Caco-2 (cell line): ENCODE measurements at regions not wholly inside any gene's neighbourhood (a gene's known extent, or its start where the extent isn't known, plus 50 kb on each side); places are given as distances from the start of the nearest gene placed in this dataset.

Source experiments
- BruUV-seq: library from RNA; stranded (reverse); fragments of 400-500 nt; replicated peaks from 2 replicates; lab custom pipeline; 2021; lab: Mats Ljungman, UMichigan
- CTCF ChIA-PET: fragments of 300-600 bp; sonication (Branson Sonifier 250); formaldehyde crosslinking; loops from one replicate; lab custom pipeline; 2022; ENCODE audit warnings: antibody characterized with exemption; lab: Charles Lee
- POLR2A ChIA-PET: fragments of 300-600 bp; sonication (Branson Sonifier 250); formaldehyde crosslinking; loops from one replicate; lab custom pipeline; 2022; ENCODE audit warnings: antibody characterized with exemption; lab: Charles Lee
- DNase-seq, 2 experiments: peaks; one replicate each; pipeline versions ENCODE4 v3.0.0 to v3.0.0-alpha.2; 2020 to 2022
- H3K27me3 ChIP-seq: replicated peaks from 2 replicates; pipeline ENCODE4 v1.6.0; 2011; ENCODE audit warnings: low read length; ENCODE audit not compliant: control insufficient read depth, insufficient read depth
- H3K36me3 ChIP-seq: 2 replicates; pipeline ENCODE4 v1.5.1; 2011; ENCODE audit warnings: low read length; ENCODE audit not compliant: control insufficient read depth, insufficient read depth
- H3K4me1 ChIP-seq: fragments of 250-450 bp; sonication (Bioruptor Pico); 2 replicates; pipeline ENCODE4 v1.5.1; 2020; ENCODE audit warnings: mild to moderate bottlenecking
- H3K4me3 ChIP-seq: 2 replicates; pipeline ENCODE4 v1.5.1; 2011; ENCODE audit warnings: low read depth, mild to moderate bottlenecking, control low read depth, low read length
- H3K9me3 ChIP-seq: fragments of 250-450 bp; sonication (Bioruptor Pico); 2 replicates; pipeline ENCODE4 v1.5.1; 2020; ENCODE audit warnings: mild to moderate bottlenecking, moderate library complexity
- H3K27ac Mint-ChIP-seq: one replicate; pipeline ENCODE4 v1.8.0; 2022; ENCODE audit warnings: mixed read lengths; ENCODE audit not compliant: unreplicated experiment
- H3K27me3 Mint-ChIP-seq: one replicate; pipeline ENCODE4 v1.8.0; 2022; ENCODE audit warnings: mixed read lengths; ENCODE audit not compliant: insufficient read depth, unreplicated experiment
- H3K36me3 Mint-ChIP-seq: one replicate; pipeline ENCODE4 v1.8.0; 2022; ENCODE audit warnings: mild to moderate bottlenecking, mixed read lengths; ENCODE audit not compliant: insufficient read depth, unreplicated experiment
- H3K4me1 Mint-ChIP-seq: one replicate; pipeline ENCODE4 v1.8.0; 2022; ENCODE audit warnings: low read depth, mixed read lengths; ENCODE audit not compliant: unreplicated experiment
- H3K4me3 Mint-ChIP-seq: one replicate; pipeline ENCODE4 v1.8.0; 2022; ENCODE audit warnings: mild to moderate bottlenecking, moderate library complexity, mixed read lengths; ENCODE audit not compliant: unreplicated experiment
- H3K9me3 Mint-ChIP-seq: one replicate; pipeline ENCODE4 v1.8.0; 2022; ENCODE audit warnings: mixed read lengths; ENCODE audit not compliant: unreplicated experiment
- CTCF ChIP-seq, 2 experiments: fragments of 200-600 bp in 1 of 2; IDR thresholded peaks; 1 replicate in 1 of 2; 2 replicates in 1 of 2; pipeline versions ENCODE4 v1.5.1 to v1.8.0; 2011 to 2022; ENCODE audit warnings: antibody characterized with exemption in 1 of 2, control low read depth in 1 of 2, inconsistent platforms in 1 of 2, low read depth in 1 of 2, low read length in 1 of 2, mild to moderate bottlenecking in 1 of 2, moderate library complexity in 1 of 2; ENCODE audit not compliant: insufficient read depth in 1 of 2, severe bottlenecking in 1 of 2, unreplicated experiment in 1 of 2
- intact Hi-C: fragments of 100-400 bp; cut with micrococcal nuclease; formaldehyde crosslinking; loops from one replicate; pipeline ENCODE4 v1.10.0; 2022; ENCODE audit not compliant: unreplicated experiment

GRCh38 chr20:50379991-50380696, 130.0 kb upstream of the PTPN1 start:
- intact Hi-C loops = no loop called here
- POLR2A ChIA-PET = interaction anchor here (0.6 kb wide), 1 partner anchor 208 kb away, joined by 4 read pairs; no protein-coding TSS in a partner anchor
- Mint-ChIP-seq H3K36me3 (no peaks in the 10 kb centered on the region), H3K27me3 (no peaks in the 10 kb centered on the region), H3K4me1 (peaks cover 36% of the 10 kb centered on the region), H3K9me3 (no peaks in the 10 kb centered on the region), H3K4me3 (no peak overlapping the region), H3K27ac (peak overlapping the region; percentile 0)
- Histone ChIP-seq H3K4me1 (peaks cover 37% of the 10 kb centered on the region), H3K36me3 (no peaks in the 10 kb centered on the region), H3K27me3 (no peaks in the 10 kb centered on the region), H3K4me3 (no peak overlapping the region), H3K9me3 (no peaks in the 10 kb centered on the region)
- BruUV-seq = no TSS peak
- no peak for DNase-seq
- TF ChIP-seq CTCF (IDR thresholded peaks at IDR 0.05; ENCODE audit: insufficient read depth in 1 of 2, low read depth in 1 of 2, low read length in 1 of 2, severe bottlenecking in 1 of 2, unreplicated experiment in 1 of 2) = no peak
- CTCF ChIA-PET = interaction anchor here (0.5 kb wide), 1 partner anchor 206 kb away, joined by 3 read pairs; no protein-coding TSS in a partner anchor

GRCh38 chr20:50380697-50381040, 129.5 kb upstream of the PTPN1 start:
- H3K4me3 Mint-ChIP-seq = no peak overlapping the region
- no TSS peak for BruUV-seq
- no peak overlapping the region for H3K4me3 ChIP-seq
- ChIA-PET CTCF (interaction anchor here (0.5 kb wide), 1 partner anchor 207 kb away, joined by 3 read pairs; no protein-coding TSS in a partner anchor), POLR2A (no interaction called here)
- DNase-seq = no peak
- no peaks in the 10 kb centered on the region for H3K27me3 Mint-ChIP-seq
- H3K27ac Mint-ChIP-seq = no peak overlapping the region
- H3K4me1 Mint-ChIP-seq = peaks cover 40% of the 10 kb centered on the region
- H3K4me1 ChIP-seq = peaks cover 37% of the 10 kb centered on the region
- intact Hi-C loops = no loop called here
- TF ChIP-seq CTCF (IDR thresholded peaks at IDR 0.05; ENCODE audit: insufficient read depth in 1 of 2, low read depth in 1 of 2, low read length in 1 of 2, severe bottlenecking in 1 of 2, unreplicated experiment in 1 of 2) = peak in 1 of 2 experiments; percentile 33
- H3K36me3 ChIP-seq = no peaks in the 10 kb centered on the region
- no peaks in the 10 kb centered on the region for H3K27me3 ChIP-seq
- no peaks in the 10 kb centered on the region for H3K9me3 ChIP-seq
- H3K9me3 Mint-ChIP-seq = no peaks in the 10 kb centered on the region
- no peaks in the 10 kb centered on the region for H3K36me3 Mint-ChIP-seq

GRCh38 chr20:50381075-50381732, 129.0 kb upstream of the PTPN1 start:
- no peak for DNase-seq
- Mint-ChIP-seq H3K36me3 (no peaks in the 10 kb centered on the region), H3K27ac (peak overlapping the region; percentile 10), H3K27me3 (no peaks in the 10 kb centered on the region), H3K9me3 (no peaks in the 10 kb centered on the region), H3K4me3 (peak overlapping the region; percentile 0), H3K4me1 (peaks cover 43% of the 10 kb centered on the region)
- Histone ChIP-seq H3K27me3 (no peaks in the 10 kb centered on the region), H3K36me3 (no peaks in the 10 kb centered on the region), H3K9me3 (no peaks in the 10 kb centered on the region), H3K4me3 (no peak overlapping the region), H3K4me1 (peaks cover 37% of the 10 kb centered on the region)
- POLR2A ChIA-PET = no interaction called here
- CTCF ChIA-PET = interaction anchor here (1.1 kb wide), 1 partner anchor 41 kb away, joined by 3 read pairs; no protein-coding TSS in a partner anchor
- no peak for TF ChIP-seq CTCF (IDR thresholded peaks at IDR 0.05; ENCODE audit: insufficient read depth in 1 of 2, low read depth in 1 of 2, low read length in 1 of 2, severe bottlenecking in 1 of 2, unreplicated experiment in 1 of 2)
- intact Hi-C loops = no loop called here
- BruUV-seq = no TSS peak
